Vagina (tissue), 2 donors: ENCODE measurements at regions not wholly inside any gene's neighbourhood (a gene's known extent, or its start where the extent isn't known, plus 50 kb on each side); places are given as distances from the start of the nearest gene placed in this dataset.

Experiments used
- DNase-seq, 2 donors: peaks; one replicate each; pipeline ENCODE4 v3.0.0-alpha.2; 2017; ENCODE audit errors: extremely low spot score in 2 of 2
- H3K27ac ChIP-seq: fragments of 200-600 bp; sonication (generic); one replicate; pipeline ENCODE4 v1.5.1; 2019
- H3K27me3 ChIP-seq: fragments of 200-600 bp; sonication (generic); one replicate; pipeline ENCODE4 v1.5.1; 2019
- H3K36me3 ChIP-seq, 2 donors: fragments of 200-600 bp; sonication (generic); one replicate each; pipeline ENCODE4 v1.5.1; 2017 to 2019
- H3K4me1 ChIP-seq: fragments of 200-600 bp; sonication (generic); one replicate; pipeline ENCODE4 v1.5.1; 2019
- H3K4me3 ChIP-seq, 2 donors: fragments of 200-600 bp; sonication (generic); 1 replicate in 1 of 2; 2 replicates in 1 of 2; pipeline ENCODE4 v1.5.1; 2016 to 2019
- H3K9me3 ChIP-seq: fragments of 200-600 bp; sonication (generic); one replicate; pipeline ENCODE4 v1.5.1; 2019
- POLR2A ChIP-seq, 2 donors: fragments of 450-650 bp; IDR thresholded peaks; one replicate each; pipeline ENCODE4 v1.6.1; 2017; ENCODE audit warnings: antibody characterized with exemption in 2 of 2, mild to moderate bottlenecking in 2 of 2, moderate library complexity in 2 of 2
- POLR2AphosphoS5 ChIP-seq, 2 donors: sonication (generic); formaldehyde crosslinking; IDR thresholded peaks; one replicate each; pipeline ENCODE4 v1.9.0; 2017; ENCODE audit warnings: antibody characterized with exemption in 2 of 2, mild to moderate bottlenecking in 2 of 2, low read depth in 1 of 2; ENCODE audit not compliant: insufficient read depth in 1 of 2
- intact Hi-C: fragments of 100-400 bp; cut with DNase I; formaldehyde crosslinking; loops from one replicate; pipeline ENCODE4 v1.15.1; 2023
- TF ChIP-seq, protein P1 (sequence below), 3 experiments: fragments of 450-650 bp in 2 of 3; fragments of 200-600 bp in 1 of 3; sonication (generic) in 1 of 3; IDR thresholded peaks; one replicate each; pipeline ENCODE4 v1.5.1; 2017 to 2019; ENCODE audit warnings: antibody characterized with exemption in 3 of 3, mild to moderate bottlenecking in 2 of 3, moderate library complexity in 2 of 3

DNA sequence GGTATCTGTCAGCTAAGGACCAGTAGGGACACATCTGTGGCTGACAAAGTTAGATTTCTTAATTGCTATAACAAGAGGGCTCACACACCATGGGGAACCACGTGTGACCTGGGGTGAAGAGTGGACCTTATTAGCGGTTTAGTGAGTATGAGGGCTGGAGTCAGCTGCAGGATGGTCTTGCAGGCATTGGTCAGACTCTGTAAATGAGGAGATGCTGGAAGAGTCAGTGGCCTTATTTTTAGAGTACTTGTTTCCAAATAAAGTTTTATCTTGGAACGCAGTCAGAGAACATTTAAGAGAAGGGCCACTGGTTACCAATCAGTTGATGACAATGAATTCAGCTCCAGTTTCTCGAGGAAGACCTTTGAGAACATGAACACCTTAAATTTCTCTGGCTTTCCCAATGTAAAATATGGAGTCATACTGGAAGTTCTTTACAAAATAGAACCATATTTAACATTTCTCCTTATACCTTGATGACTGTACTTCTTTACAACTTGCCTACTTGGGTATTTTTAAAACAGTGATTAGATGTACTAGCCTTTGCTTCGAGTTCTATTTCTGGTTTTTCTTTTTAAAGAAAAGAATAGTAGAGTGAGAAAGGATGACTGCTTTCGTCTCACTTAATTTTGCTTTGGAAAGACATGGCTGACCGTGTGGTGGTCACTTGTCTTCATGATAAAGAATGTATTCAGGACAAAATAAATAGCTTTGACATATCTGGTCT, 185.9 kb upstream of the S1PR3 start:
- peak in 1 of 2 donors; percentile 60 for DNase-seq
- Histone ChIP-seq H3K9me3 (no peaks in the 10 kb centered on the region), H3K27me3 (no peaks in the 10 kb centered on the region), H3K36me3 (no peaks in the 10 kb centered on the region), H3K4me1 (no peaks in the 10 kb centered on the region), H3K27ac (no peak overlapping the region), H3K4me3 (no peak overlapping the region)
- TF ChIP-seq POLR2A (IDR thresholded peaks at IDR 0.05), result no peak
- intact Hi-C loops, result no loop called here

GRCh38 chr9:88807426-88807825, 183.8 kb upstream of the S1PR3 start:
- intact Hi-C loops, result no loop called here
- no peak overlapping the region for H3K4me3 ChIP-seq
- no peaks in the 10 kb centered on the region for H3K27me3 ChIP-seq
- no peaks in the 10 kb centered on the region for H3K36me3 ChIP-seq
- no peaks in the 10 kb centered on the region for H3K4me1 ChIP-seq
- DNase-seq, result peak in 1 of 2 donors; percentile 75
- no peak overlapping the region for H3K27ac ChIP-seq
- no peaks in the 10 kb centered on the region for H3K9me3 ChIP-seq
- no peak for TF ChIP-seq POLR2A (IDR thresholded peaks at IDR 0.05)
- TF ChIP-seq, protein P1, sequence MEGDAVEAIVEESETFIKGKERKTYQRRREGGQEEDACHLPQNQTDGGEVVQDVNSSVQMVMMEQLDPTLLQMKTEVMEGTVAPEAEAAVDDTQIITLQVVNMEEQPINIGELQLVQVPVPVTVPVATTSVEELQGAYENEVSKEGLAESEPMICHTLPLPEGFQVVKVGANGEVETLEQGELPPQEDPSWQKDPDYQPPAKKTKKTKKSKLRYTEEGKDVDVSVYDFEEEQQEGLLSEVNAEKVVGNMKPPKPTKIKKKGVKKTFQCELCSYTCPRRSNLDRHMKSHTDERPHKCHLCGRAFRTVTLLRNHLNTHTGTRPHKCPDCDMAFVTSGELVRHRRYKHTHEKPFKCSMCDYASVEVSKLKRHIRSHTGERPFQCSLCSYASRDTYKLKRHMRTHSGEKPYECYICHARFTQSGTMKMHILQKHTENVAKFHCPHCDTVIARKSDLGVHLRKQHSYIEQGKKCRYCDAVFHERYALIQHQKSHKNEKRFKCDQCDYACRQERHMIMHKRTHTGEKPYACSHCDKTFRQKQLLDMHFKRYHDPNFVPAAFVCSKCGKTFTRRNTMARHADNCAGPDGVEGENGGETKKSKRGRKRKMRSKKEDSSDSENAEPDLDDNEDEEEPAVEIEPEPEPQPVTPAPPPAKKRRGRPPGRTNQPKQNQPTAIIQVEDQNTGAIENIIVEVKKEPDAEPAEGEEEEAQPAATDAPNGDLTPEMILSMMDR (IDR thresholded peaks at IDR 0.05), result no peak
- no peak for TF ChIP-seq POLR2AphosphoS5 (IDR thresholded peaks at IDR 0.05; ENCODE audit: insufficient read depth in 1 of 2, low read depth in 1 of 2)

GRCh38 chr9:88808019-88808656, 183.1 kb upstream of the S1PR3 start:
- no peaks in the 10 kb centered on the region for H3K9me3 ChIP-seq
- no peaks in the 10 kb centered on the region for H3K27me3 ChIP-seq
- no peak overlapping the region for H3K4me3 ChIP-seq
- no peak overlapping the region for H3K27ac ChIP-seq
- H3K4me1 ChIP-seq, result no peaks in the 10 kb centered on the region
- H3K36me3 ChIP-seq, result no peaks in the 10 kb centered on the region
- peak in 1 of 2 donors; percentile 72 for DNase-seq
- intact Hi-C loops, result no loop called here
- TF ChIP-seq POLR2AphosphoS5 (IDR thresholded peaks at IDR 0.05; ENCODE audit: insufficient read depth in 1 of 2, low read depth in 1 of 2) (no peak), POLR2A (IDR thresholded peaks at IDR 0.05) (no peak)
- TF ChIP-seq, protein P1 (IDR thresholded peaks at IDR 0.05), result no peak

GRCh38 chr9:88808761-88809354, 182.4 kb upstream of the S1PR3 start:
- H3K27me3 ChIP-seq, result no peaks in the 10 kb centered on the region
- H3K36me3 ChIP-seq, result no peaks in the 10 kb centered on the region
- TF ChIP-seq, protein P1 (IDR thresholded peaks at IDR 0.05), result no peak
- TF ChIP-seq POLR2AphosphoS5 (IDR thresholded peaks at IDR 0.05; ENCODE audit: insufficient read depth in 1 of 2, low read depth in 1 of 2), result no peak
- no peak for TF ChIP-seq POLR2A (IDR thresholded peaks at IDR 0.05)
- DNase-seq, result peak in 1 of 2 donors; percentile 77
- peaks cover 1% of the 10 kb centered on the region for H3K4me1 ChIP-seq
- no peak overlapping the region for H3K27ac ChIP-seq
- no peak overlapping the region for H3K4me3 ChIP-seq
- intact Hi-C loops, result no loop called here
- H3K9me3 ChIP-seq, result no peaks in the 10 kb centered on the region

GRCh38 chr9:88809355-88810161, 181.7 kb upstream of the S1PR3 start:
- TF ChIP-seq, protein P1 (IDR thresholded peaks at IDR 0.05), result no peak
- no peak for TF ChIP-seq POLR2A (IDR thresholded peaks at IDR 0.05)
- no peak for TF ChIP-seq POLR2AphosphoS5 (IDR thresholded peaks at IDR 0.05; ENCODE audit: insufficient read depth in 1 of 2, low read depth in 1 of 2)
- peaks cover 8% of the 10 kb centered on the region for H3K4me1 ChIP-seq
- H3K27ac ChIP-seq, result no peak overlapping the region
- peak in 1 of 2 donors; percentile 77 for DNase-seq
- no peaks in the 10 kb centered on the region for H3K9me3 ChIP-seq
- no peak overlapping the region for H3K4me3 ChIP-seq
- H3K36me3 ChIP-seq, result no peaks in the 10 kb centered on the region
- intact Hi-C loops, result no loop called here
- H3K27me3 ChIP-seq, result no peaks in the 10 kb centered on the region
